GM19238 (cell line): ENCODE measurements at regions not wholly inside any gene's neighbourhood (a gene's known extent, or its start where the extent isn't known, plus 50 kb on each side); places are given as distances from the start of the nearest gene placed in this dataset.
"Not testable (repeated sequence)": the region's sequence is repeated elsewhere in the genome, so short reads cannot be mapped to it uniquely, and the experiment has no call there.

Source experiments
- DNase-seq: peaks from one replicate; pipeline ENCODE4 v3.0.0; 2011; ENCODE audit warnings: low spot score; ENCODE audit not compliant: insufficient read length

- no peak for DNase-seq
Observed at GRCh38 chr4:158958489-158959270, 144.2 kb upstream of the RAPGEF2 start.

GRCh38 chr4:158962393-158962792 lies 140.5 kb upstream of the RAPGEF2 start:
- no peak for DNase-seq

- DNase-seq, result not testable (repeated sequence)
Observed at GRCh38 chr4:158963282-158963681, 139.6 kb upstream of the RAPGEF2 start.

- DNase-seq, result no peak
Observed at GRCh38 chr4:158964114-158964727, 138.7 kb upstream of the RAPGEF2 start.

- no peak for DNase-seq
Observed at GRCh38 chr4:158964728-158965124, 138.2 kb upstream of the RAPGEF2 start.

- no peak for DNase-seq
Observed at GRCh38 chr4:158965226-158965625, 137.7 kb upstream of the RAPGEF2 start.

- no peak for DNase-seq
Observed at GRCh38 chr4:158966091-158966490, 136.8 kb upstream of the RAPGEF2 start.

GRCh38 chr4:158968961-158969360 lies 133.9 kb upstream of the RAPGEF2 start:
- DNase-seq, result no peak

- DNase-seq, result no peak
Observed at GRCh38 chr4:158970812-158971211, 132.1 kb upstream of the RAPGEF2 start.

GRCh38 chr4:158974438-158974837 lies 128.4 kb upstream of the RAPGEF2 start:
- not testable (repeated sequence) for DNase-seq

GRCh38 chr4:158980711-158981110 lies 122.2 kb upstream of the RAPGEF2 start:
- not testable (repeated sequence) for DNase-seq

GRCh38 chr4:158991534-158992155 lies 111.2 kb upstream of the RAPGEF2 start:
- no peak for DNase-seq

GRCh38 chr4:158993891-158994290 lies 109.0 kb upstream of the RAPGEF2 start:
- no peak for DNase-seq

GRCh38 chr4:158995040-158995439 lies 107.8 kb upstream of the RAPGEF2 start:
- DNase-seq, result no peak

- no peak for DNase-seq
Observed at GRCh38 chr4:158995965-158996364, 106.9 kb upstream of the RAPGEF2 start.

GRCh38 chr4:158996669-158997074 lies 106.2 kb upstream of the RAPGEF2 start:
- DNase-seq, result no peak

GRCh38 chr4:158997660-158998349 lies 105.1 kb upstream of the RAPGEF2 start:
- no peak for DNase-seq

GRCh38 chr4:158998624-158999023 lies 104.3 kb upstream of the RAPGEF2 start:
- no peak for DNase-seq

GRCh38 chr4:158999166-158999682 lies 103.7 kb upstream of the RAPGEF2 start:
- DNase-seq, result no peak

GRCh38 chr4:158999849-159000248 lies 103.0 kb upstream of the RAPGEF2 start:
- no peak for DNase-seq

GRCh38 chr4:159002950-159003349 lies 99.9 kb upstream of the RAPGEF2 start:
- no peak for DNase-seq
